Ectodermal cell (in vitro differentiated cells): ENCODE measurements at regions not wholly inside any gene's neighbourhood (a gene's known extent, or its start where the extent isn't known, plus 50 kb on each side); places are given as distances from the start of the nearest gene placed in this dataset.

Experiments
- H3K27ac ChIP-seq: 2 replicates; pipeline ENCODE4 v1.7.0; 2013; ENCODE audit warnings: mild to moderate bottlenecking, low read depth, low read length; ENCODE audit not compliant: insufficient read depth, poor library complexity, severe bottlenecking
- H3K27me3 ChIP-seq: 2 replicates; pipeline ENCODE4 v1.7.0; 2013; ENCODE audit warnings: mild to moderate bottlenecking, low read length; ENCODE audit not compliant: insufficient read depth, control insufficient read depth, poor library complexity, severe bottlenecking
- H3K36me3 ChIP-seq: one replicate; pipeline ENCODE4 v1.7.0; 2013; ENCODE audit warnings: low read length; ENCODE audit not compliant: control insufficient read depth, insufficient read depth
- H3K4me1 ChIP-seq: one replicate; pipeline ENCODE4 v1.7.0; 2013; ENCODE audit warnings: low read length; ENCODE audit not compliant: control insufficient read depth, insufficient read depth
- H3K4me3 ChIP-seq: 2 replicates; pipeline ENCODE4 v1.7.0; 2013; ENCODE audit warnings: low read depth, low read length, control low read depth; ENCODE audit not compliant: insufficient read depth
- H3K9me3 ChIP-seq: 2 replicates; pipeline ENCODE4 v1.7.0; 2013; ENCODE audit warnings: mild to moderate bottlenecking, low read length, moderate library complexity; ENCODE audit not compliant: control insufficient read depth
- WGBS, 2 experiments: methylation state at CpG; one replicate each; pipeline ENCODE4 v1.1.7; 2013; ENCODE audit warnings: missing lambda C conversion rate in 2 of 2; 5-methylcytosine and 5-hydroxymethylcytosine counted together

- no peak overlapping the region for H3K4me3 ChIP-seq
- no peaks in the 10 kb centered on the region for H3K4me1 ChIP-seq
- H3K27me3 ChIP-seq, result no peaks in the 10 kb centered on the region
- no peaks in the 10 kb centered on the region for H3K36me3 ChIP-seq
- H3K9me3 ChIP-seq, result peaks cover 3% of the 10 kb centered on the region
- no peak overlapping the region for H3K27ac ChIP-seq
- 65% methylated on average over 1 of the region's 1 CpG; no CpG with 5 or more reads in 1 of the 2 experiments for WGBS, 2 experiments
These were observed 255.3 kb upstream of the GRIN3A start for GRCh38 chr9:101993771-101994170.

GRCh38 chr9:101991926-101992325, 253.5 kb upstream of the GRIN3A start:
- no peak overlapping the region for H3K27ac ChIP-seq
- no peak overlapping the region for H3K4me3 ChIP-seq
- H3K27me3 ChIP-seq, result no peaks in the 10 kb centered on the region
- H3K4me1 ChIP-seq, result no peaks in the 10 kb centered on the region
- no peaks in the 10 kb centered on the region for H3K36me3 ChIP-seq
- H3K9me3 ChIP-seq, result no peaks in the 10 kb centered on the region

- H3K27ac ChIP-seq, result no peak overlapping the region
- H3K9me3 ChIP-seq, result peaks cover 2% of the 10 kb centered on the region
- H3K36me3 ChIP-seq, result no peaks in the 10 kb centered on the region
- H3K4me1 ChIP-seq, result no peaks in the 10 kb centered on the region
- H3K27me3 ChIP-seq, result no peaks in the 10 kb centered on the region
- H3K4me3 ChIP-seq, result no peak overlapping the region
- 0% methylated on average over 1 of the region's 2 CpGs; no CpG with 5 or more reads in 1 of the 2 experiments for WGBS, 2 experiments
These were observed 239.3 kb upstream of the GRIN3A start for GRCh38 chr9:101977614-101978210.

- no peaks in the 10 kb centered on the region for H3K27me3 ChIP-seq
- H3K4me3 ChIP-seq, result no peak overlapping the region
- H3K36me3 ChIP-seq, result no peaks in the 10 kb centered on the region
- no peaks in the 10 kb centered on the region for H3K4me1 ChIP-seq
- no peak overlapping the region for H3K27ac ChIP-seq
- H3K9me3 ChIP-seq, result peaks cover 7% of the 10 kb centered on the region
These were observed 232.2 kb upstream of the GRIN3A start for GRCh38 chr9:101970609-101971008.

GRCh38 chr9:101968392-101968791, 229.9 kb upstream of the GRIN3A start:
- Histone ChIP-seq H3K27me3 (no peaks in the 10 kb centered on the region), H3K4me3 (no peak overlapping the region), H3K9me3 (peaks cover 10% of the 10 kb centered on the region), H3K4me1 (no peaks in the 10 kb centered on the region), H3K36me3 (no peaks in the 10 kb centered on the region), H3K27ac (no peak overlapping the region)
- WGBS, 2 experiments, result no CpG with 5 or more reads among the region's 1 CpG

- H3K36me3 ChIP-seq, result no peaks in the 10 kb centered on the region
- no peaks in the 10 kb centered on the region for H3K27me3 ChIP-seq
- no peaks in the 10 kb centered on the region for H3K4me1 ChIP-seq
- no peak overlapping the region for H3K27ac ChIP-seq
- 50 to 62% methylated on average over 1 of the region's 1 CpG for WGBS, 2 experiments
- H3K4me3 ChIP-seq, result no peak overlapping the region
- H3K9me3 ChIP-seq, result peaks cover 10% of the 10 kb centered on the region
These were observed 228.2 kb upstream of the GRIN3A start for GRCh38 chr9:101966691-101967090.

- H3K4me3 ChIP-seq, result no peak overlapping the region
- no peak overlapping the region for H3K27ac ChIP-seq
- 81 to 83% methylated on average over 2 of the region's 2 CpGs for WGBS, 2 experiments
- H3K4me1 ChIP-seq, result no peaks in the 10 kb centered on the region
- no peaks in the 10 kb centered on the region for H3K36me3 ChIP-seq
- no peaks in the 10 kb centered on the region for H3K9me3 ChIP-seq
- H3K27me3 ChIP-seq, result no peaks in the 10 kb centered on the region
These were observed 219.3 kb upstream of the GRIN3A start for GRCh38 chr9:101957705-101958104.

GRCh38 chr9:101951598-101951997, 213.2 kb upstream of the GRIN3A start:
- Histone ChIP-seq H3K9me3 (no peaks in the 10 kb centered on the region), H3K27me3 (no peaks in the 10 kb centered on the region), H3K36me3 (no peaks in the 10 kb centered on the region), H3K4me3 (no peak overlapping the region), H3K27ac (no peak overlapping the region), H3K4me1 (no peaks in the 10 kb centered on the region)
- 59 to 65% methylated on average over 1 of the region's 1 CpG for WGBS, 2 experiments

- peaks cover 2% of the 10 kb centered on the region for H3K9me3 ChIP-seq
- H3K27ac ChIP-seq, result no peak overlapping the region
- no peaks in the 10 kb centered on the region for H3K4me1 ChIP-seq
- H3K36me3 ChIP-seq, result no peaks in the 10 kb centered on the region
- no peaks in the 10 kb centered on the region for H3K27me3 ChIP-seq
- 70 to 77% methylated on average over 2 of the region's 2 CpGs for WGBS, 2 experiments
- H3K4me3 ChIP-seq, result no peak overlapping the region
These were observed 193.3 kb upstream of the GRIN3A start for GRCh38 chr9:101931756-101932155.

GRCh38 chr9:101930783-101931182, 192.3 kb upstream of the GRIN3A start:
- Histone ChIP-seq H3K27me3 (no peaks in the 10 kb centered on the region), H3K4me1 (no peaks in the 10 kb centered on the region), H3K27ac (no peak overlapping the region), H3K9me3 (peaks cover 2% of the 10 kb centered on the region), H3K4me3 (no peak overlapping the region), H3K36me3 (no peaks in the 10 kb centered on the region)

GRCh38 chr9:101925498-101925897, 187.1 kb upstream of the GRIN3A start:
- Histone ChIP-seq H3K4me3 (no peak overlapping the region), H3K27me3 (no peaks in the 10 kb centered on the region), H3K9me3 (peaks cover 4% of the 10 kb centered on the region), H3K27ac (no peak overlapping the region), H3K36me3 (no peaks in the 10 kb centered on the region), H3K4me1 (no peaks in the 10 kb centered on the region)
